ENCODE measurements at regions not wholly inside any gene's neighbourhood (a gene's known extent, or its start where the extent isn't known, plus 50 kb on each side); places are given as distances from the start of the nearest gene placed in this dataset.

GRCh38 chr5:89827960-89828359 is 581.6 kb downstream of the CETN3 start:
- no peak for TF ChIP-seq CTCF (IDR thresholded peaks at IDR 0.05)
- no peak for TF ChIP-seq POLR2A (IDR thresholded peaks at IDR 0.05)
